K562 (cell line): ENCODE measurements at regions not wholly inside any gene's neighbourhood (a gene's known extent, or its start where the extent isn't known, plus 50 kb on each side); places are given as distances from the start of the nearest gene placed in this dataset.

Experiments
- ASH1L ChIP-seq: fragments of 450-650 bp; IDR thresholded peaks from 2 replicates; pipeline ENCODE4 v1.6.1; 2018; ENCODE audit warnings: borderline replicate concordance, mild to moderate bottlenecking, low read depth; ENCODE audit not compliant: partially characterized antibody
- ATF1 ChIP-seq, 2 experiments: fragments of 450-650 bp in 1 of 2; IDR thresholded peaks; 2 replicates each; pipeline ENCODE4 v1.6.1; 2016; ENCODE audit warnings: missing compliant biosample characterization in 1 of 2, missing genetic modification characterization in 1 of 2
- ATF7 ChIP-seq: fragments of 450-650 bp; IDR thresholded peaks from 2 replicates; pipeline ENCODE4 v1.7.1; 2014; ENCODE audit warnings: mild to moderate bottlenecking, moderate library complexity
- CREM ChIP-seq: IDR thresholded peaks from 2 replicates; pipeline ENCODE4 v1.6.1; 2014; ENCODE audit warnings: antibody characterized with exemption, low read depth
- CTCF ChIP-seq, 3 experiments: IDR thresholded peaks in 2 of 3; conservative IDR thresholded peaks in 1 of 3; 2 replicates each; pipeline ENCODE4 v1.5.1; 2011 to 2012; ENCODE audit warnings: low read length in 3 of 3, mild to moderate bottlenecking in 3 of 3, control low read depth in 2 of 3, improper control_type of control experiment in 1 of 3, inconsistent platforms in 1 of 3, low read depth in 1 of 3, mixed read lengths in 1 of 3, moderate library complexity in 1 of 3; ENCODE audit not compliant: insufficient read depth in 2 of 3
- MCM5 ChIP-seq: fragments of 450-650 bp; IDR thresholded peaks from 2 replicates; pipeline ENCODE4 v1.6.1; 2016; ENCODE audit warnings: low read depth
- NCOA4 ChIP-seq: fragments of 450-650 bp; IDR thresholded peaks from 2 replicates; pipeline ENCODE4 v1.6.1; 2018; ENCODE audit warnings: mild to moderate bottlenecking; ENCODE audit not compliant: partially characterized antibody
- PURB ChIP-seq: sonication (generic); formaldehyde crosslinking; IDR thresholded peaks from 2 replicates; pipeline ENCODE4 v1.9.0; 2021; ENCODE audit warnings: low read depth, mild to moderate bottlenecking, missing genetic modification reagents
- SIN3A ChIP-seq, 2 experiments: fragments of 150-350 bp in 1 of 2; IDR thresholded peaks; 2 replicates each; pipeline ENCODE4 v1.6.1; 2011 to 2016; ENCODE audit warnings: borderline replicate concordance in 2 of 2, low read depth in 2 of 2, low read length in 2 of 2, mild to moderate bottlenecking in 2 of 2, moderate library complexity in 2 of 2; ENCODE audit not compliant: control insufficient read depth in 1 of 2
- SMC3 ChIP-seq: conservative IDR thresholded peaks from 2 replicates; pipeline ENCODE4 v1.6.1; 2011; ENCODE audit warnings: low read depth, low read length, improper control_type of control experiment; ENCODE audit not compliant: insufficient read depth
- ZEB2 ChIP-seq: fragments of 450-650 bp; IDR thresholded peaks from 2 replicates; pipeline ENCODE4 v1.6.1; 2016
- ZNF121 ChIP-seq: sonication (generic); formaldehyde crosslinking; conservative IDR thresholded peaks from 2 replicates; pipeline ENCODE4 v1.8.0; 2022; ENCODE audit warnings: missing genetic modification reagents

DNA sequence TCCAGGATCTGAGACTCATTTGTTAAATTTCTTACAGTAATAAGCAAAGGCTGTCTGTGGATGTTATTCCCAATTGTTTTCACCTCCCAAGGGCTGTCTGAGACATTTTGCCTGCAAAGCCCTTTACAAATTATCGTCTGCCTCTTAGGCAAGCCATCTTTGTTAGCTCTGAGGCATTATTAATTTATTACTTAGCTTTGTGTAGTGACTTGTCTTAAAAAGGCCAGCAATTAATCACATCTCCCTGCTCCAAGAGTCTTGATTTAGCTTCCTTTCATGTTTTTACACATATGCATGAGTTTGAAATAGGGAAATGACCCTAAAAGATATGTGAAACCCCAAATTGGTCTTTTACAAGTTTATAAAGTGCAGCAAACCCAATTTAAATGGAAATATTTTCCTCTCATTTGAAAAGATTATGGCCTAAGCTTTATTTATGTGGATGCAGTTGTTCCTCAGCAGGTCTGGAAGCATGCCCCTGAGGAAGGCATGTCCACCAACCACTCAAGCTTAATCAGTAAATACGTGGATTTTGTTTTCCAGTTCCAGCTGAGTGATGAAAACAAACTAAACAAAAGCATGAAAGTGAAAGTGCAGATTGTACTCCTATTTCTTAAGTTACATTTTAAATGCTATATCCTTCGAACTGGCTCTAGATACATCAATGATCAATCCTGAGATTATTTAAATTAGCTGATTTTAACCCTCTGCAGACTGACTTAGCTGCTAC, 173.6 kb upstream of the LNX1 start:
- TF ChIP-seq ZEB2, result no peak
- no peak for TF ChIP-seq MCM5
- no peak for TF ChIP-seq ZNF121 (CRISPR knock-in tag)
- TF ChIP-seq SMC3, result no peak
- no peak for TF ChIP-seq CREM
- TF ChIP-seq ASH1L, result no peak
- TF ChIP-seq PURB (CRISPR knock-in tag), result no peak
- no peak for TF ChIP-seq ATF1 (CRISPR knock-in tag; IDR thresholded peaks at IDR 0.05)
- TF ChIP-seq ATF1 (tag; IDR thresholded peaks at IDR 0.05), result no peak
- TF ChIP-seq SIN3A (IDR thresholded peaks at IDR 0.05; ENCODE audit: borderline replicate concordance in 2 of 2, control insufficient read depth in 1 of 2, low read depth in 2 of 2, low read length in 2 of 2), result no peak
- TF ChIP-seq NCOA4, result no peak
- no peak for TF ChIP-seq CTCF (IDR thresholded peaks at IDR 0.05 in 2 of 3, conservative IDR thresholded peaks at IDR 0.05 in 1 of 3; ENCODE audit: insufficient read depth in 2 of 3, low read depth in 1 of 3, low read length in 3 of 3)
- TF ChIP-seq ATF7, result no peak
